Posterior vena cava (tissue), 2 donors: ENCODE measurements at regions not wholly inside any gene's neighbourhood (a gene's known extent, or its start where the extent isn't known, plus 50 kb on each side); places are given as distances from the start of the nearest gene placed in this dataset.

Experiments used
- DNase-seq: peaks from one replicate; pipeline ENCODE4 v3.0.0-alpha.2; 2020; ENCODE audit warnings: low spot score
- intact Hi-C, 2 donors: fragments of 100-400 bp; cut with DNase I; formaldehyde crosslinking; loops; one replicate each; pipeline versions ENCODE4 v1.14.1 to v1.14.2; 2022 to 2023
- donor health status: DM: yes; HTN: yes; CAD: no.
- donor health status: DM: yes; HTN: yes; CAD: no.

GRCh38 chr13:36549755-36550154, 117.5 kb downstream of the CCNA1 start:
- intact Hi-C loops = no loop called here
- no peak for DNase-seq

- intact Hi-C loops = no loop called here
Measured at GRCh38 chr13:36550177-36550576, 117.9 kb downstream of the CCNA1 start.

GRCh38 chr13:36551445-36551844, 119.2 kb downstream of the CCNA1 start:
- DNase-seq = no peak
- intact Hi-C loops = no loop called here

More at GRCh38 chr13:36550177-36550576, 117.9 kb downstream of the CCNA1 start:
- DNase-seq = no peak

- intact Hi-C loops = no loop called here
- DNase-seq = no peak
Measured at GRCh38 chr13:36552334-36552733, 120.0 kb downstream of the CCNA1 start.

- intact Hi-C loops = no loop called here
- no peak for DNase-seq
Measured at GRCh38 chr13:36553491-36553890, 120.3 kb upstream of the SERTM1 start.

- no peak for DNase-seq
- intact Hi-C loops = no loop called here
Measured at GRCh38 chr13:36555151-36555986, 118.5 kb upstream of the SERTM1 start.

- intact Hi-C loops = no loop called here
- no peak for DNase-seq
Measured at GRCh38 chr13:36559375-36559774, 114.4 kb upstream of the SERTM1 start.

GRCh38 chr13:36567485-36567884, 106.3 kb upstream of the SERTM1 start:
- intact Hi-C loops = no loop called here
- DNase-seq = no peak

GRCh38 chr13:36570489-36570888, 103.3 kb upstream of the SERTM1 start:
- DNase-seq = no peak
- intact Hi-C loops = no loop called here

- DNase-seq = no peak
- intact Hi-C loops = no loop called here
Measured at GRCh38 chr13:36571444-36571843, 102.4 kb upstream of the SERTM1 start.

GRCh38 chr13:36582977-36583376, 90.8 kb upstream of the SERTM1 start:
- no peak for DNase-seq
- intact Hi-C loops = no loop called here

- no peak for DNase-seq
- intact Hi-C loops = no loop called here
Measured at GRCh38 chr13:36599641-36600040, 74.2 kb upstream of the SERTM1 start.

- intact Hi-C loops = no loop called here
Measured at GRCh38 chr13:36601186-36601585, 72.6 kb upstream of the SERTM1 start.

GRCh38 chr13:36606060-36606459, 67.8 kb upstream of the SERTM1 start:
- no peak for DNase-seq
- intact Hi-C loops = no loop called here

More at GRCh38 chr13:36601186-36601585, 72.6 kb upstream of the SERTM1 start:
- no peak for DNase-seq

- intact Hi-C loops = no loop called here
- DNase-seq = no peak
Measured at GRCh38 chr13:36608474-36608873, 65.3 kb upstream of the SERTM1 start.

- no peak for DNase-seq
- intact Hi-C loops = loop anchor here in 1 of 2 donors (5.0 kb wide), 1 partner anchor 1965 kb away; no protein-coding TSS in a partner anchor
Measured at GRCh38 chr13:36612230-36612629, 61.6 kb upstream of the SERTM1 start.

- intact Hi-C loops = no loop called here
Measured at GRCh38 chr13:36616706-36617105, 57.1 kb upstream of the SERTM1 start.

GRCh38 chr13:36619535-36619934, 54.3 kb upstream of the SERTM1 start:
- DNase-seq = no peak
- intact Hi-C loops = no loop called here

More at GRCh38 chr13:36616706-36617105, 57.1 kb upstream of the SERTM1 start:
- no peak for DNase-seq
